ENCODE measurements at regions not wholly inside any gene's neighbourhood (a gene's known extent, or its start where the extent isn't known, plus 50 kb on each side); places are given as distances from the start of the nearest gene placed in this dataset.

- Mint-ChIP-seq H3K4me1 (no peaks in the 10 kb centered on the region), H3K4me3 (no peak overlapping the region), H3K9me3 (no peaks in the 10 kb centered on the region), H3K27ac (no peak overlapping the region), H3K27me3 (no peaks in the 10 kb centered on the region), H3K36me3 (ENCODE audit: low read depth) (no peaks in the 10 kb centered on the region)
- no peak for DNase-seq
- intact Hi-C loops (cut with micrococcal nuclease), result no loop called here
Measured at GRCh38 chr4:126697748-126698147, 935.0 kb upstream of the INTU start.

GRCh38 chr4:126698224-126698623, 934.5 kb upstream of the INTU start:
- H3K27me3 Mint-ChIP-seq, result no peaks in the 10 kb centered on the region
- H3K4me1 Mint-ChIP-seq, result no peaks in the 10 kb centered on the region
- H3K9me3 Mint-ChIP-seq, result no peaks in the 10 kb centered on the region
- no peaks in the 10 kb centered on the region for H3K36me3 Mint-ChIP-seq (ENCODE audit: low read depth)
- no peak for DNase-seq
- no peak overlapping the region for H3K4me3 Mint-ChIP-seq
- no peak overlapping the region for H3K27ac Mint-ChIP-seq
- intact Hi-C loops (cut with micrococcal nuclease), result no loop called here

- intact Hi-C loops (cut with micrococcal nuclease), result no loop called here
- H3K36me3 Mint-ChIP-seq (ENCODE audit: low read depth), result no peaks in the 10 kb centered on the region
- no peak for DNase-seq
- H3K27me3 Mint-ChIP-seq, result no peaks in the 10 kb centered on the region
- H3K9me3 Mint-ChIP-seq, result no peaks in the 10 kb centered on the region
- no peak overlapping the region for H3K4me3 Mint-ChIP-seq
- no peak overlapping the region for H3K27ac Mint-ChIP-seq
- no peaks in the 10 kb centered on the region for H3K4me1 Mint-ChIP-seq
Measured at GRCh38 chr4:126701756-126702155, 931.0 kb upstream of the INTU start.

GRCh38 chr4:126702747-126703146, 930.0 kb upstream of the INTU start:
- no peaks in the 10 kb centered on the region for H3K27me3 Mint-ChIP-seq
- H3K36me3 Mint-ChIP-seq (ENCODE audit: low read depth), result no peaks in the 10 kb centered on the region
- H3K9me3 Mint-ChIP-seq, result no peaks in the 10 kb centered on the region
- intact Hi-C loops (cut with micrococcal nuclease), result no loop called here
- no peak overlapping the region for H3K4me3 Mint-ChIP-seq
- no peak overlapping the region for H3K27ac Mint-ChIP-seq
- H3K4me1 Mint-ChIP-seq, result no peaks in the 10 kb centered on the region
- no peak for DNase-seq

GRCh38 chr4:126705266-126705665, 927.5 kb upstream of the INTU start:
- intact Hi-C loops (cut with micrococcal nuclease), result no loop called here
- Mint-ChIP-seq H3K36me3 (ENCODE audit: low read depth) (no peaks in the 10 kb centered on the region), H3K27me3 (no peaks in the 10 kb centered on the region), H3K4me1 (no peaks in the 10 kb centered on the region), H3K9me3 (no peaks in the 10 kb centered on the region), H3K4me3 (no peak overlapping the region), H3K27ac (no peak overlapping the region)
- no peak for DNase-seq

GRCh38 chr4:126708716-126709115, 924.0 kb upstream of the INTU start:
- intact Hi-C loops (cut with micrococcal nuclease), result no loop called here
- no peak for DNase-seq
- no peaks in the 10 kb centered on the region for H3K4me1 Mint-ChIP-seq
- H3K27ac Mint-ChIP-seq, result no peak overlapping the region
- H3K9me3 Mint-ChIP-seq, result no peaks in the 10 kb centered on the region
- H3K36me3 Mint-ChIP-seq (ENCODE audit: low read depth), result no peaks in the 10 kb centered on the region
- no peak overlapping the region for H3K4me3 Mint-ChIP-seq
- no peaks in the 10 kb centered on the region for H3K27me3 Mint-ChIP-seq

- no peak overlapping the region for H3K4me3 Mint-ChIP-seq
- no peaks in the 10 kb centered on the region for H3K27me3 Mint-ChIP-seq
- DNase-seq, result no peak
- H3K4me1 Mint-ChIP-seq, result no peaks in the 10 kb centered on the region
- H3K9me3 Mint-ChIP-seq, result no peaks in the 10 kb centered on the region
- intact Hi-C loops (cut with micrococcal nuclease), result no loop called here
- H3K36me3 Mint-ChIP-seq (ENCODE audit: low read depth), result no peaks in the 10 kb centered on the region
- no peak overlapping the region for H3K27ac Mint-ChIP-seq
Measured at GRCh38 chr4:126710935-126711334, 921.8 kb upstream of the INTU start.

- no peak overlapping the region for H3K4me3 Mint-ChIP-seq
- H3K27me3 Mint-ChIP-seq, result no peaks in the 10 kb centered on the region
- no peak overlapping the region for H3K27ac Mint-ChIP-seq
- no peaks in the 10 kb centered on the region for H3K36me3 Mint-ChIP-seq (ENCODE audit: low read depth)
- intact Hi-C loops (cut with micrococcal nuclease), result no loop called here
- no peaks in the 10 kb centered on the region for H3K9me3 Mint-ChIP-seq
- no peaks in the 10 kb centered on the region for H3K4me1 Mint-ChIP-seq
- no peak for DNase-seq
Measured at GRCh38 chr4:126715067-126715466, 917.7 kb upstream of the INTU start.

- no peaks in the 10 kb centered on the region for H3K4me1 Mint-ChIP-seq
- no peaks in the 10 kb centered on the region for H3K27me3 Mint-ChIP-seq
- no peak overlapping the region for H3K27ac Mint-ChIP-seq
- no peaks in the 10 kb centered on the region for H3K36me3 Mint-ChIP-seq (ENCODE audit: low read depth)
- DNase-seq, result no peak
- intact Hi-C loops (cut with micrococcal nuclease), result no loop called here
- no peak overlapping the region for H3K4me3 Mint-ChIP-seq
- H3K9me3 Mint-ChIP-seq, result no peaks in the 10 kb centered on the region
Measured at GRCh38 chr4:126715681-126716080, 917.1 kb upstream of the INTU start.

- H3K4me3 Mint-ChIP-seq, result no peak overlapping the region
Measured at GRCh38 chr4:126718136-126718535, 914.6 kb upstream of the INTU start.

GRCh38 chr4:126719852-126720251, 912.9 kb upstream of the INTU start:
- no peaks in the 10 kb centered on the region for H3K9me3 Mint-ChIP-seq
- intact Hi-C loops (cut with micrococcal nuclease), result no loop called here
- no peak overlapping the region for H3K27ac Mint-ChIP-seq
- no peak overlapping the region for H3K4me3 Mint-ChIP-seq
- DNase-seq, result no peak
- no peaks in the 10 kb centered on the region for H3K27me3 Mint-ChIP-seq
- H3K4me1 Mint-ChIP-seq, result no peaks in the 10 kb centered on the region
- H3K36me3 Mint-ChIP-seq (ENCODE audit: low read depth), result no peaks in the 10 kb centered on the region

More at GRCh38 chr4:126718136-126718535, 914.6 kb upstream of the INTU start:
- no peaks in the 10 kb centered on the region for H3K36me3 Mint-ChIP-seq (ENCODE audit: low read depth)
- H3K27me3 Mint-ChIP-seq, result no peaks in the 10 kb centered on the region
- H3K9me3 Mint-ChIP-seq, result no peaks in the 10 kb centered on the region
- intact Hi-C loops (cut with micrococcal nuclease), result no loop called here
- no peaks in the 10 kb centered on the region for H3K4me1 Mint-ChIP-seq
- H3K27ac Mint-ChIP-seq, result no peak overlapping the region
- DNase-seq, result no peak

- H3K36me3 Mint-ChIP-seq (ENCODE audit: low read depth), result no peaks in the 10 kb centered on the region
- no peak overlapping the region for H3K4me3 Mint-ChIP-seq
- H3K9me3 Mint-ChIP-seq, result no peaks in the 10 kb centered on the region
- no peak overlapping the region for H3K27ac Mint-ChIP-seq
- no peaks in the 10 kb centered on the region for H3K27me3 Mint-ChIP-seq
- DNase-seq, result no peak
- intact Hi-C loops (cut with micrococcal nuclease), result no loop called here
- no peaks in the 10 kb centered on the region for H3K4me1 Mint-ChIP-seq
Measured at GRCh38 chr4:126725906-126726305, 906.9 kb upstream of the INTU start.

GRCh38 chr4:126727461-126727860, 905.3 kb upstream of the INTU start:
- no peak overlapping the region for H3K27ac Mint-ChIP-seq
- no peaks in the 10 kb centered on the region for H3K4me1 Mint-ChIP-seq
- H3K36me3 Mint-ChIP-seq (ENCODE audit: low read depth), result no peaks in the 10 kb centered on the region
- no peaks in the 10 kb centered on the region for H3K27me3 Mint-ChIP-seq
- intact Hi-C loops (cut with micrococcal nuclease), result no loop called here
- H3K4me3 Mint-ChIP-seq, result no peak overlapping the region
- H3K9me3 Mint-ChIP-seq, result no peaks in the 10 kb centered on the region
- DNase-seq, result no peak

GRCh38 chr4:126731062-126731461, 901.7 kb upstream of the INTU start:
- Mint-ChIP-seq H3K4me3 (no peak overlapping the region), H3K36me3 (ENCODE audit: low read depth) (no peaks in the 10 kb centered on the region)

GRCh38 chr4:126733301-126733700, 899.5 kb upstream of the INTU start:
- no peak for DNase-seq
- intact Hi-C loops (cut with micrococcal nuclease), result no loop called here
- Mint-ChIP-seq H3K9me3 (no peaks in the 10 kb centered on the region), H3K4me1 (no peaks in the 10 kb centered on the region), H3K36me3 (ENCODE audit: low read depth) (no peaks in the 10 kb centered on the region), H3K4me3 (no peak overlapping the region), H3K27me3 (no peaks in the 10 kb centered on the region), H3K27ac (no peak overlapping the region)

More at GRCh38 chr4:126731062-126731461, 901.7 kb upstream of the INTU start:
- H3K27me3 Mint-ChIP-seq, result no peaks in the 10 kb centered on the region
- DNase-seq, result no peak
- no peak overlapping the region for H3K27ac Mint-ChIP-seq
- no peaks in the 10 kb centered on the region for H3K9me3 Mint-ChIP-seq
- no peaks in the 10 kb centered on the region for H3K4me1 Mint-ChIP-seq
- intact Hi-C loops (cut with micrococcal nuclease), result no loop called here
